ENCODE measurements at regions not wholly inside any gene's neighbourhood (a gene's known extent, or its start where the extent isn't known, plus 50 kb on each side); places are given as distances from the start of the nearest gene placed in this dataset.
"Not testable (repeated sequence)": the region's sequence is repeated elsewhere in the genome, so short reads cannot be mapped to it uniquely, and the experiment has no call there.

DNA sequence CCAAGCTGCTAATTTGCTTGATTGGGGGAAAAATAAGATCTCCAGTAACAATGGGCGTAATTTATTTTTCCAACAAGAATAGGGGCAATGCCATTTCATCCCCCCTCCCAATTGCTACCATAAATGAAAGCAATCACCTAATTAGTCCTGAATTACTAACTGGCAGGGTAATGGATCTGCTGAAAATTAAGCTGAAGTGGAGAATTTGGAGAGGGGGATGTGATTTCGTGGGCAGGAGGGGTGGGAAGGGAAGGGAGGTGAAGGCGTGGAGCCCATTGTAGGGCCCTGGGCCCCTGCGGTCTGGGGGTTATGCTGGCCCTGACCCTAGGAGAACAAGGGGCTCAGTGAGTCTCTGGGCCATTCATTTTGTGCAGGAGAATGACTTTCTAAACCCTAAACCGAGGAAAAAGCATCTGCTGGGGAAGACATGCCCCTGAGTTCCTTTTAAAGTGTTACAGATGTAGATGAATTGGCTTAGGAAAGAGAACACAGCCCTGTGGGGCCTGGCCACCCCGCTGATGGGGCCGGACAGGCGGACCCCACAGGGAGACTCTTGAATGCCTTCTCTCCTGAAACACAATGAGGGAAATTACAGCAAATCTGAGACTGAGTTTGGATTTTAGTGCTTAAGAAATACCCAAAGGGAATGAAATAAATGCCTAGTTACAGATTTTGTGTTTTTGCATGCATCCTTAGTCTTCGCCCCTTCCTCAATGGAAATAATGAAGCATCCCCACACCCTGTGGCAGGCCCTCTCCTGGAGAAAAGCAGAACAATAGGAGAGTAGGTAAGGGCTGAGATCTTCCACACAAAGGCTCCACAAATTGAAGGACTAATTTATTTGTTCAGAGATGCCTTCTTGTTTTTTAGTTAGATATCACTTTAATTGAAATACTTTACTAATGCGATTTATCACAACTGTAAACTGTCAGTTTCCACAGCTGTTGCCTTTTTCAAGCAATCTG, 143.2 kb downstream of the PSAT1 start:
- FAIRE-seq (no peak), ATAC-seq (no peak), DNase-seq (no peak)
- WGBS, 2 donors, result 79 to 80% methylated on average over 10 of the region's 10 CpGs
- intact Hi-C loops (cut with DNase I), result no loop called here
- TF ChIP-seq CTCF (IDR thresholded peaks at IDR 0.05), result no peak
- Histone ChIP-seq H3K4me1 (no peaks in the 10 kb centered on the region), H3K27ac (no peak overlapping the region), H3K27me3 (no peaks in the 10 kb centered on the region), H3K4me3 (no peak overlapping the region), H3K36me3 (no peaks in the 10 kb centered on the region), H3K9me3 (no peaks in the 10 kb centered on the region)

DNA sequence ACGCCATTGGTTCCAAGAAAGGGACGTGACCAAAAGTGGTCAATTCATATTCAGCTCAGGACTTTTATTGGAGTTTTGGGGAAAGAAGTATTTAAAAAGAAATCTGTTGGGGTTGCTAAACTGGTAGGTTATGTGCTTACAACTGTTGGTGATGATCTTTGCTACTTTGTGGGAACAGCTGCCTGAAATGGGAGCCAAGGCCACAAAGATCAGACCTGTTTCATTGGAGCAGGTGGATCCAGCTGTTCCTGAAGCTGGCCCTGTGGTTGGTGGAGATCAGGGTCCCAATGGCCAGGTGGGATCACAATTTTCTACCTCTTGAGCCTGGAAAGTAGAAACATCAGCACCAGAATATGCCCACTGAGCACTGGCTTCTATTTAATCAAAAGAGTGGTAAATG, 144.5 kb downstream of the PSAT1 start:
- TF ChIP-seq CTCF (IDR thresholded peaks at IDR 0.05), result no peak
- no peak overlapping the region for H3K27ac ChIP-seq

DNA sequence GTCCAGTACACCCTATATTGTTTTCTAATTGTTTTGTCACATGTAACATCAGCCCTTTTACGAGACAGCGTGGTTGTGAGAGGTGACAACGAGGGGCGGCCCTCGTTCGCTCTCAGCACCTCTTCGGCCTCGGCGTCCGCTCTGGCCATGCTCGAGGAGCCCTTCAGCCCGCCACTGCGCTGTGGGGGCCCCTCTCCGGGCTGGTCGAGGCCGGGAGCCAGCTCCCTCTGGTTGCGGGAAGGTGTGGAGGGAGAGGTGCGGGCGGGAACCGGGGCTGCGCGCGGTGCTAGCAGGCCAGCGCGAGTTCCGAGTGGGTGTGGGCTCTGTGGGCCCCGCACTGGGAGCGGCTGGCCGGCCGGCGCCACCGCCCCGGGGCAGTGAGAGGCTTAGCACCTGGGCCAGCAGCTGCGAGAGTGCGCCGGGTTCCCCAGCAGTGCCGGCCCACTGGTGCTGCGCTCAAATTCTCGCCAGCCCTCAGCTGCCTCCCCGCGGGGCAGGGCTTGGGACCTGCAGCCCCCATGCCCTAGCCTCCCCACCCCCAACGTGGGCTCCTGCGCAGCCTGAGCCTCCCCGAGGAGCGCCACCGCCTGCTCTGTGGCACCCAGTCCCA, 145.0 kb downstream of the PSAT1 start:
- Histone ChIP-seq H3K36me3 (no peaks in the 10 kb centered on the region), H3K4me1 (no peaks in the 10 kb centered on the region), H3K27ac (no peak overlapping the region), H3K4me3 (no peak overlapping the region), H3K27me3 (no peaks in the 10 kb centered on the region), H3K9me3 (no peaks in the 10 kb centered on the region)
- intact Hi-C loops (cut with DNase I), result no loop called here
- no peak for ATAC-seq
- WGBS, 2 donors, result 93 to 94% methylated on average over 36 to 46 of the region's 46 CpGs
- no peak for FAIRE-seq
- DNase-seq, result peak in 1 of 6 donors; percentile 59
- no peak for TF ChIP-seq CTCF (IDR thresholded peaks at IDR 0.05)

More for the DNA sequence above, 144.5 kb downstream of the PSAT1 start:
- no peaks in the 10 kb centered on the region for H3K27me3 ChIP-seq
- no peak for DNase-seq
- no peaks in the 10 kb centered on the region for H3K9me3 ChIP-seq
- no peak overlapping the region for H3K4me3 ChIP-seq
- no peak for FAIRE-seq
- 89 to 93% methylated on average over 2 of the region's 2 CpGs for WGBS, 2 donors
- H3K4me1 ChIP-seq, result no peaks in the 10 kb centered on the region
- H3K36me3 ChIP-seq, result no peaks in the 10 kb centered on the region
- no peak for ATAC-seq
- intact Hi-C loops (cut with DNase I), result no loop called here

DNA sequence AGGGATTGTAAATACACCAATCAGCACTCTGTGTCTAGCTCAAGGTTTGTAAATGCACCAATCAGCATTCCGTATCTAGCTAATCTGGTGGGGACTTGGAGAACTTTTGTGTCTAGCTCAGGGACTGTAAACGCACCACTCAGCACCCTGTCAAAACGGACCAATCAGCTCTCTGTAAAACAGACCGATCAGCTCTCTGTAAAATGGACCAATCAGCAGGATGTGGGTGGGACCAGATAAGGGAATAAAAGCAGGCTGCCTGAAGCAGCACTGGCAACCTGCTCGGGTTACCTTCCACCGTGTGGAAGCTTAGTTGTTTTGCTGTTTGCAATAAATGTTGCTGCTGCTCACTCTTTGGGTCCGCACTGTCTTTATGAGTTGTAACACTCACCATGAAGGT, 145.7 kb downstream of the PSAT1 start:
- H3K27ac ChIP-seq; intact Hi-C loops (cut with DNase I); H3K9me3 ChIP-seq; H3K27me3 ChIP-seq; H3K36me3 ChIP-seq; ATAC-seq; H3K4me3 ChIP-seq; FAIRE-seq; DNase-seq; H3K4me1 ChIP-seq: not testable (repeated sequence)
- WGBS, 2 donors, result 61 to 62% methylated on average over 7 of the region's 7 CpGs

GRCh38 chr9:78443946-78444345, 147.0 kb downstream of the PSAT1 start:
- Histone ChIP-seq H3K27ac (no peak overlapping the region), H3K27me3 (no peaks in the 10 kb centered on the region), H3K4me3 (no peak overlapping the region), H3K9me3 (no peaks in the 10 kb centered on the region), H3K36me3 (no peaks in the 10 kb centered on the region), H3K4me1 (no peaks in the 10 kb centered on the region)
- WGBS, 2 donors, result 75 to 79% methylated on average over 7 of the region's 7 CpGs
- no peak for TF ChIP-seq CTCF (IDR thresholded peaks at IDR 0.05)
- no peak for ATAC-seq
- no peak for DNase-seq
- intact Hi-C loops (cut with DNase I), result no loop called here
- FAIRE-seq, result no peak

All from pancreas (tissue), 10 donors.